Large intestine (tissue), 3 donors: ENCODE measurements at regions not wholly inside any gene's neighbourhood (a gene's known extent, or its start where the extent isn't known, plus 50 kb on each side); places are given as distances from the start of the nearest gene placed in this dataset.

Experiments
- DNase-seq, 2 donors: peaks; one replicate each; pipeline versions ENCODE4 v3.0.0 to v3.0.0-alpha.2; 2013
- H3K27ac ChIP-seq: one replicate; pipeline ENCODE4 v1.5.1; 2013; ENCODE audit warnings: low read length
- H3K27me3 ChIP-seq: 2 replicates; pipeline ENCODE4 v1.6.1; 2013; ENCODE audit warnings: low read length; ENCODE audit not compliant: control insufficient read depth, insufficient read depth
- H3K36me3 ChIP-seq: 2 replicates; pipeline ENCODE4 v1.6.1; 2013; ENCODE audit warnings: low read length; ENCODE audit not compliant: control insufficient read depth, insufficient read depth
- H3K4me1 ChIP-seq: one replicate; pipeline ENCODE4 v1.6.1; 2013; ENCODE audit warnings: low read length; ENCODE audit not compliant: control insufficient read depth, insufficient read depth
- H3K4me3 ChIP-seq: one replicate; pipeline ENCODE4 v1.5.1; 2013; ENCODE audit warnings: low read length
- H3K9me3 ChIP-seq: one replicate; pipeline ENCODE4 v1.6.1; 2013; ENCODE audit warnings: mild to moderate bottlenecking, low read depth, low read length, moderate library complexity; ENCODE audit not compliant: control insufficient read depth
- WGBS: methylation state at CpG from one replicate; pipeline ENCODE4 v1.1.5; 2013; ENCODE audit warnings: low lambda C conversion rate; ENCODE audit not compliant: insufficient coverage; 5-methylcytosine and 5-hydroxymethylcytosine counted together

DNA sequence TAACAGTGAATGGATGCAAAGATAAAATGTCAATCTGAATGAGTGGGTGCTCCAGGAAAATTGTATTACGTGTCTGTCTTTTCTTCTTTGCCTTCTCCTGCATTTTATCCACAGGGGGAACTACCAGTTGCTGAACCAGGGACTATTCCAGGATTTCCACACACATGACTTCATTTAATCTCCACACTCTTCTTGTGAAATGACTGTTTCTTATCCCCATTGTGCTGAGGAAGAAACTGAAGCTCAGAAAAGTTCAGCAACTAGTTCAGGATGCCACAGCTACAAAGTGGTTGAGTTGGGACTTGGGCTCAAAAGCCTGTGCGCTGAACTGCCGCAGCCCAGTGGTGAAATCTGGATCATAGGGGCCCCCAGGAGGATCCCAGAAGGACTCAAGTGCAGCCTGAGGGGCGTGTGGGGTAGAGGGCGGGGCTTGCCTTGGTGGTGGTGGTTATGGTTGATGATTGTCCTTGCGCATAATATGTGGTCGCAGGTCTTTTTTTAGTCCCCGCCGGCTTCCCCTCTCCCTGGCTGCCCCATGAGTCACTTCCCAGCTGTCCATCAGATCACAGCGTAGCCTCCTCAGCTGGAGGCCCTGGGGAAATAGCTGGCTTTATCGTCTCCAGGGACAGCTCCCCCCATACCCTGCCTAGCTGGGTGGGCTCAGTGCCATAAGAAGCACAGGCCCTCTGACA is 235.2 kb upstream of the CRY1 start:
- H3K4me1 ChIP-seq = no peaks in the 10 kb centered on the region
- H3K27ac ChIP-seq = no peak overlapping the region
- H3K4me3 ChIP-seq = no peak overlapping the region
- no peaks in the 10 kb centered on the region for H3K36me3 ChIP-seq
- H3K9me3 ChIP-seq = peaks cover 3% of the 10 kb centered on the region
- no CpG with 5 or more reads among the region's 11 CpGs for WGBS
- peaks cover 15% of the 10 kb centered on the region for H3K27me3 ChIP-seq
- no peak for DNase-seq

DNA sequence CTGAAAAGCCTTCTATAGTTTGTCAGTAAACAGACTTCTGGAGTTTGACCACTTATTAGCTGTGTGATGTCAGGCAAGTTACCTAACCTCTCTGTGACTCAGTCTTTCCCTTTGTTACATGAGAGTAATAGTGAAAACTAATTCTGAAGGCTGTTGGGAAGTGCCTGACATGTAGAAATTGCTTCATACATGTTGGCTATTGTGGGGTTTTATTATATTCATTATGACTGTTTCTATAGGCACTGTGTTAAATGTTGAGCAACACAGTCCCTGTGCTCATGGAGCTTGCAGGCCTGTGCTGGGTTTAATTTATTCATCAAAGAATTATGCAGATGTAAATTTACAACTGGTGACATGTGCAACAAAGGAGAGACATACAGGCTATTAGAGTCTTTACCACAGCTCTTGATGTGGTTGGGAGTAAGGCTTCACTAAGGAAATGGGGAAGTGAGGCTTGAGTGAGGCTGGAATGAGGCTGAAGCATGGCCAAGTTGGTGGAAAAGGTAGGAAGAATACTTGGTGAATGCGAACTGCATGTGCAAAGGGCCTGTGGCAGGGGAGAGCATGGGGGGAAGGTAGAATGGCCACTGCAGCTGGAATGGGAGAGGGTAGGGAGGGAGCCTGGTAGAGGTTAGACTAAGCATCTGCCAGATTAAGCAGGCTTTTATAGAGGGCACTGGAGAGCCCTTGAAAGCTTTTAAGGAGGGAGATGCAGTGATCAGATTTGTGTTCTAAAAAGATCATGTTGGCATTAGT is 236.4 kb upstream of the CRY1 start:
- Histone ChIP-seq H3K9me3 (peaks cover 3% of the 10 kb centered on the region), H3K36me3 (no peaks in the 10 kb centered on the region), H3K4me3 (no peak overlapping the region), H3K4me1 (no peaks in the 10 kb centered on the region), H3K27ac (no peak overlapping the region), H3K27me3 (peaks cover 12% of the 10 kb centered on the region)
- no peak for DNase-seq
- no CpG with 5 or more reads among the region's 1 CpG for WGBS

DNA sequence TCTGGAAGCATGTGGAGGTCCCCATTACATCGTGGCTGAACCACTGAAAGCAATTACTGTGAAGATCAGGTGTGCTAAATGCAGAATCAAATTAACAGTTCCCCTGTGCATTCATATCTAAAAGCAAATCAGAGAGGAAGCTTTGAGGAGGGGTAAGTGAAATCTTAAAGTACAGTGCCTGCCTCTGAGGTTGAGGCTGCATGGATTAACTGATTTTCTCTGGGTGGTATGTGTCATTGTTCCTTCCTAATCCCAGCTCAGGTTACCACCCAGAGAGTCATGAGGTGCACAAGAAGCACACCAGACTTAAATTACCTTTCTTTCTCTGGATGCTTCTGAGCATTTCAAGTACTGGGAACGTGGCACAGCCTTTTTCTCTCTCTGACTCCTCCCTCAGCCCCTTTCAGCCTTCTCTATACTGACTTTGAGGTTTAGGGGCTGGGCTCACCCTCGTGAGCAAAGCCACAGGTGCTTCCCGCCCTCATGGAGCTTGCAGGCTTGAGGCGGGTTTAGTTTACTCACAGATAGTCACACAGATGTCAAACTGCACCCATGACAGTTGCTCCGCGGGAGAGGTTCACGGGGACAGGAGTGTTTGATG is 237.6 kb upstream of the CRY1 start:
- peaks cover 3% of the 10 kb centered on the region for H3K9me3 ChIP-seq
- DNase-seq = no peak
- H3K27ac ChIP-seq = no peak overlapping the region
- H3K36me3 ChIP-seq = no peaks in the 10 kb centered on the region
- peaks cover 16% of the 10 kb centered on the region for H3K27me3 ChIP-seq
- H3K4me1 ChIP-seq = no peaks in the 10 kb centered on the region
- 55% methylated on average over 2 of the region's 8 CpGs for WGBS
- no peak overlapping the region for H3K4me3 ChIP-seq

DNA sequence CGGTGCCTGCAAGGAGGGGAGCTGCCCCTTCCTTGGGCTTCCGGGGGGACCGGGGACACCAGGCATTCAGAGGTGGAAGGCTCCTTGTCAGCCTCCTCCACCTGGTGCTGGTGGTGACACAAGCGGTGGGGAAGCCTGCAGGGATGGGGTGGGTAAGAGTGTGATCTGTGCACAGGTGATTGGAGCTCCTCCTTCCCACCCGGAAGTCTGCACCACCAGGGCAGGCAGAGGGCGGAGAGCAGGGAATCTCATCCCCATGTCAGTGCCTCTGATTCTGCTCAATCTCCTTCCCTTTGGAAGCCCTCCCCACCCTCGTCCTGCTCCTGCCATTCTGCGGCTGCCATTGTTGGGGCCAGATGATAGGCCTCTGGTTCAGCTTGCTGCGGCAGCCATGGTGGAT is 238.1 kb upstream of the CRY1 start:
- Histone ChIP-seq H3K4me1 (no peaks in the 10 kb centered on the region), H3K36me3 (no peaks in the 10 kb centered on the region), H3K27me3 (peaks cover 16% of the 10 kb centered on the region), H3K27ac (no peak overlapping the region), H3K9me3 (peaks cover 3% of the 10 kb centered on the region), H3K4me3 (no peak overlapping the region)
- WGBS = no CpG with 5 or more reads among the region's 9 CpGs
- no peak for DNase-seq

DNA sequence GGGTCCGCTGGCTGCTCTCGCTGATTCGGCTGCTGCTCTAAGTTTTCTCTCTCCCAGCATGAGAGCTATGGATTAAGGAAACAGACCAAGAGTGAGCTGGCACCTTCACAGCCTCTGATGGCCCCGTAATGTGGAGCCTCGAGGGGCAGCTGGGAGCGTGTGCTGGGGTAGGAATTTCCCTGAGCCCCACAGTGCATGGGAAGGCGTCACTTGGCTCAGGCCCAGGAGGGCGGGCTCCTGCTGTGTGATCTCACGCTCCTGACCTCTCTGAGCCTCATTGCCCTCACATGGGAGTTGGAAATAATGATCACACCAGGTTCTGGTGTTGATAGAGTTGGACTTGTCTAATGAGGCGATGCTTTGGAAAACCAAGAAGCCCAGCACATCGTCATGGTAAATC is 238.6 kb upstream of the CRY1 start:
- H3K27ac ChIP-seq = no peak overlapping the region
- no CpG with 5 or more reads among the region's 11 CpGs for WGBS
- H3K4me1 ChIP-seq = no peaks in the 10 kb centered on the region
- no peak overlapping the region for H3K4me3 ChIP-seq
- DNase-seq = no peak
- H3K27me3 ChIP-seq = peaks cover 16% of the 10 kb centered on the region
- no peaks in the 10 kb centered on the region for H3K36me3 ChIP-seq
- peaks cover 3% of the 10 kb centered on the region for H3K9me3 ChIP-seq

GRCh38 chr12:107332743-107333142 is 239.4 kb upstream of the CRY1 start:
- no peaks in the 10 kb centered on the region for H3K4me1 ChIP-seq
- H3K27me3 ChIP-seq = peaks cover 16% of the 10 kb centered on the region
- no peaks in the 10 kb centered on the region for H3K36me3 ChIP-seq
- peaks cover 3% of the 10 kb centered on the region for H3K9me3 ChIP-seq
- no peak overlapping the region for H3K27ac ChIP-seq
- DNase-seq = no peak
- H3K4me3 ChIP-seq = no peak overlapping the region
- WGBS = no CpG with 5 or more reads among the region's 4 CpGs

- Histone ChIP-seq H3K36me3 (no peaks in the 10 kb centered on the region), H3K4me1 (no peaks in the 10 kb centered on the region), H3K27me3 (peaks cover 9% of the 10 kb centered on the region), H3K4me3 (no peak overlapping the region), H3K27ac (no peak overlapping the region), H3K9me3 (peaks cover 3% of the 10 kb centered on the region)
- no peak for DNase-seq
- WGBS = 100% methylated on average over 1 of the region's 10 CpGs
Observed at GRCh38 chr12:107335802-107336570, 242.6 kb upstream of the CRY1 start.

DNA sequence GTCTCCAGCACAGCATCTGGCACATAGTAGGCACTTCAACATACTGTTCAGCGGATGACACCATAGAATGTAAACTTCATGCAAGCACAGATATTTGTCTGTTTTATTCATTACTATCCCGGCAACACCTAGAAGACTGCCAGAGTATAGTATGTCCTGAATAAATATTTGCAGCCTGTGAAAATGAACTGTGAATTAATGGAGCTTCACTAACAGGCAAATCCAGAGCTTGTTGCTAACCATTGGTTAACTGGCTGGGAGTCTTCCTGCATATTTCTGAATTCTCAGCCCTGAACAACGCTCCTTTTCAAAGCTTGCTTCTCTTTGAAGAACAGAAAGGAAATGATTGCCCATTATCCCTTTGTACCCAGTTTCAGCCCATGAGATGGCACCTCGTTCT is 243.3 kb upstream of the CRY1 start:
- peaks cover 9% of the 10 kb centered on the region for H3K27me3 ChIP-seq
- 80% methylated on average over 1 of the region's 4 CpGs for WGBS
- no peaks in the 10 kb centered on the region for H3K4me1 ChIP-seq
- H3K36me3 ChIP-seq = no peaks in the 10 kb centered on the region
- H3K4me3 ChIP-seq = no peak overlapping the region
- no peak overlapping the region for H3K27ac ChIP-seq
- H3K9me3 ChIP-seq = peaks cover 1% of the 10 kb centered on the region
- DNase-seq = no peak

GRCh38 chr12:107337346-107338095 is 244.2 kb upstream of the CRY1 start:
- H3K27me3 ChIP-seq = peaks cover 9% of the 10 kb centered on the region
- H3K36me3 ChIP-seq = no peaks in the 10 kb centered on the region
- no peak overlapping the region for H3K27ac ChIP-seq
- WGBS = 100% methylated on average over 1 of the region's 9 CpGs
- no peak overlapping the region for H3K4me3 ChIP-seq
- DNase-seq = no peak
- H3K9me3 ChIP-seq = no peaks in the 10 kb centered on the region
- H3K4me1 ChIP-seq = no peaks in the 10 kb centered on the region

- Histone ChIP-seq H3K9me3 (no peaks in the 10 kb centered on the region), H3K27me3 (peaks cover 9% of the 10 kb centered on the region), H3K36me3 (no peaks in the 10 kb centered on the region), H3K4me1 (no peaks in the 10 kb centered on the region), H3K27ac (no peak overlapping the region), H3K4me3 (no peak overlapping the region)
- no peak for DNase-seq
- WGBS = no CpG with 5 or more reads among the region's 4 CpGs
Observed at GRCh38 chr12:107339487-107339886, 246.1 kb upstream of the CRY1 start.
